Mammary epithelial cell (primary cell): ENCODE measurements at regions not wholly inside any gene's neighbourhood (a gene's known extent, or its start where the extent isn't known, plus 50 kb on each side); places are given as distances from the start of the nearest gene placed in this dataset.

Source experiments
- CTCF ChIP-seq, 2 donors: IDR thresholded peaks in 1 of 2; conservative IDR thresholded peaks in 1 of 2; 2 replicates each; pipeline ENCODE4 v1.5.1; 2011 to 2012; ENCODE audit warnings: inconsistent platforms in 2 of 2, low read length in 2 of 2, mild to moderate bottlenecking in 2 of 2, control low read depth in 1 of 2, low read depth in 1 of 2; ENCODE audit not compliant: insufficient read depth in 1 of 2; ENCODE audit errors: extremely low read depth in 1 of 2
- EZH2 ChIP-seq: IDR thresholded peaks from 2 replicates; pipeline ENCODE4 v1.6.1; 2012; ENCODE audit warnings: low read length, inconsistent platforms, borderline replicate concordance

GRCh38 chr5:27652505-27652904 is 614.1 kb upstream of the CDH9 start:
- TF ChIP-seq CTCF (conservative IDR thresholded peaks at IDR 0.05 in 1 of 2, IDR thresholded peaks at IDR 0.05 in 1 of 2; ENCODE audit: extremely low read depth in 1 of 2, insufficient read depth in 1 of 2, low read depth in 1 of 2, low read length in 2 of 2): no peak
- TF ChIP-seq EZH2: no peak
